ENCODE measurements at regions not wholly inside any gene's neighbourhood (a gene's known extent, or its start where the extent isn't known, plus 50 kb on each side); places are given as distances from the start of the nearest gene placed in this dataset.

DNA sequence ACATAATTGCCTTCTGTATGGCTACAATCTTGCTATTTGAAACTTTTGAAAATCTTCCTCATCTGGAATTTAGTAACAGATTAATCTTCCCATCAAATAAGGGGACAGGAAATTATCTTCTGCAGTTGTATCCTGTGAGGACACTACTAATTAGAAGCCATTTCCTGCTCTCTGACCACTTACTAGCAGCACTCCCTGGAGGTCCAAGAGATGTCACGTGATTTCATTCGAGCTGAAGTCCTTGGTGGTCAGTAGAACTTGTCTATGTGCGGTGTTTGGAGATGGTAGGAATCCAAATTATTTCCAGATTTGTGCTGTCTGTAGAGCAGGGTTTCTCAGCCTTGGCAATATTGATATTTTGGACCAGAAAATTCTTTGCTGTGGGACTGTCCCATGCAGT lies 202.5 kb downstream of the TFAP2B start (continued):
- TF ChIP-seq ZFP37 (tag by site-specific recombination; IDR thresholded peaks at IDR 0.05) (no peak), ZNF549 (tag by site-specific recombination; IDR thresholded peaks at IDR 0.05) (no peak), ZNF837 (tag by site-specific recombination; IDR thresholded peaks at IDR 0.05) (no peak), ZNF768 (tag by site-specific recombination; IDR thresholded peaks at IDR 0.05) (no peak), ZNF404 (tag by site-specific recombination; IDR thresholded peaks at IDR 0.05) (no peak)

DNA sequence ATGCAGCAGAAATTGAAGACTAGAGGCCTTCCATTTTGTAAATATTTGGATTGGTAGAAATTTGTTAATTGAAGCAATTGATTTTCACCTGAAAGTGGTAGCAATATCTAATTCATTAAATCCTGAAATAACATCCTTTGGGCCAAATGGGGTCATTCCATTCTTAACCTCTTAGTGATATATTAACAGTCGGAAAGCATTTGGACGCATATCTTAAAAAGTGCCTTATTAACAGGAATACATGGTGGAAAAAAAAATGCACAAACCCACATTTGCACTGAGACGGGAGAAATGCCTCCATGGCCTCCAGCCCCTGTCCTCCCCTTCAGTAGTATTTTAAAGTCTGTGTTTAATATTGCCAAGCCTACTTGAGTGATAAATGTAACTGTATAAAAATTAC lies 205.5 kb downstream of the TFAP2B start:
- Histone ChIP-seq H3K27ac (ENCODE audit: extremely low read depth, low read depth, low read length) (no peak overlapping the region), H3K36me3 (ENCODE audit: control insufficient read depth in 2 of 2, insufficient read depth in 1 of 2, low read length in 2 of 2) (no peaks in the 10 kb centered on the region), H3K4me1 (ENCODE audit: control insufficient read depth, insufficient read depth, low read length) (no peaks in the 10 kb centered on the region), H3K9me3 (ENCODE audit: control insufficient read depth, insufficient read depth, low read depth, low read length) (no peaks in the 10 kb centered on the region), H3K4me3 (ENCODE audit: low read depth, low read length) (no peak overlapping the region)
- ChIA-PET CTCF (no interaction called here), POLR2A (no interaction called here)
- TF ChIP-seq ZNF629 (tag by site-specific recombination; IDR thresholded peaks at IDR 0.05) (no peak), ZNF660 (tag by site-specific recombination; IDR thresholded peaks at IDR 0.05) (no peak), MYNN (tag by site-specific recombination; IDR thresholded peaks at IDR 0.05; ENCODE audit: borderline replicate concordance) (no peak), ZNF302 (tag by site-specific recombination; IDR thresholded peaks at IDR 0.05; ENCODE audit: low read depth) (no peak)
- TF ChIP-seq, protein P1, sequence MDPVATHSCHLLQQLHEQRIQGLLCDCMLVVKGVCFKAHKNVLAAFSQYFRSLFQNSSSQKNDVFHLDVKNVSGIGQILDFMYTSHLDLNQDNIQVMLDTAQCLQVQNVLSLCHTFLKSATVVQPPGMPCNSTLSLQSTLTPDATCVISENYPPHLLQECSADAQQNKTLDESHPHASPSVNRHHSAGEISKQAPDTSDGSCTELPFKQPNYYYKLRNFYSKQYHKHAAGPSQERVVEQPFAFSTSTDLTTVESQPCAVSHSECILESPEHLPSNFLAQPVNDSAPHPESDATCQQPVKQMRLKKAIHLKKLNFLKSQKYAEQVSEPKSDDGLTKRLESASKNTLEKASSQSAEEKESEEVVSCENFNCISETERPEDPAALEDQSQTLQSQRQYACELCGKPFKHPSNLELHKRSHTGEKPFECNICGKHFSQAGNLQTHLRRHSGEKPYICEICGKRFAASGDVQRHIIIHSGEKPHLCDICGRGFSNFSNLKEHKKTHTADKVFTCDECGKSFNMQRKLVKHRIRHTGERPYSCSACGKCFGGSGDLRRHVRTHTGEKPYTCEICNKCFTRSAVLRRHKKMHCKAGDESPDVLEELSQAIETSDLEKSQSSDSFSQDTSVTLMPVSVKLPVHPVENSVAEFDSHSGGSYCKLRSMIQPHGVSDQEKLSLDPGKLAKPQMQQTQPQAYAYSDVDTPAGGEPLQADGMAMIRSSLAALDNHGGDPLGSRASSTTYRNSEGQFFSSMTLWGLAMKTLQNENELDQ (tag by site-specific recombination; IDR thresholded peaks at IDR 0.05; ENCODE audit: low read depth): no peak

DNA sequence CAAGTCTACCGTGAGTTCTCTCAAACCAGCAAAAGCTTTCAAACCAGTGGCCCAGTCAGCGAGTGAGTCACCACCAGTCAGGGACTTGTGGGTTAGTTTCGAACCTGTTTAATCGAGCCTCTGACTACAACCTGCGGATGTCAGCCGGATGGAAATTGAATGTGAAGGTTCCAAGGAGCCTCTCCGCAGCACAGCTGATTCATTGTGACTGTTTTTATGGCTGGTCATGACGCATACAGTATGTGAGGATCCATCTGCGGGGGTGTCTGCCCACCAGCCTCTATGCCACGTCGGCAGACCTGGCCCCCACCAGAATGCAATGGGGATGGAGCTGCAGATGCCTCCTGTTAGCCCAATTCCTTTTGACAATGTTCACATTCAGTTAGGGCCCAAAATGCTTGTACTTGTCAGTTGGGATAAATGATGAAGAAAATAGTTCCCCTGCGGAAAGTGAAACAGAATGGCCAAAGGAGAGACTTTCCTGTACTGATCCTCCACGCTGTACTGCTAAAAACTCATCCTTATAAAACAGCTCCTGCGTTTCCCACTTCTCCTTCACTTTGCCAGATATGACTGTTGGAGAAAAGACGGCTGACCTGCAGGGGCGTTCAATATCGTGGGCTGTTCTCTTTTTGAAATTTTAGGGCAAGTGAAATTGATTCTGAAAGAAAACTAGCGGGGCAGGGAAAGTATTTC lies 206.6 kb downstream of the TFAP2B start:
- CTCF ChIA-PET: no interaction called here
- Histone ChIP-seq H3K27ac (ENCODE audit: extremely low read depth, low read depth, low read length) (no peak overlapping the region), H3K36me3 (ENCODE audit: control insufficient read depth in 2 of 2, insufficient read depth in 1 of 2, low read length in 2 of 2) (no peaks in the 10 kb centered on the region), H3K4me1 (ENCODE audit: control insufficient read depth, insufficient read depth, low read length) (no peaks in the 10 kb centered on the region), H3K9me3 (ENCODE audit: control insufficient read depth, insufficient read depth, low read depth, low read length) (no peaks in the 10 kb centered on the region), H3K4me3 (ENCODE audit: low read depth, low read length) (no peak overlapping the region)
- 0 out of 2 replicates have a peak, but pooled peaks have one; percentile 28 for TF ChIP-seq EGR2 (tag by site-specific recombination; IDR thresholded peaks at IDR 0.05; ENCODE audit: low read depth)
- peak; percentile 37 for TF ChIP-seq ZFHX2 (tag by site-specific recombination; conservative IDR thresholded peaks at IDR 0.05)
- no peak for TF ChIP-seq OVOL3 (tag by site-specific recombination; IDR thresholded peaks at IDR 0.05)
- POLR2A ChIA-PET: no interaction called here

DNA sequence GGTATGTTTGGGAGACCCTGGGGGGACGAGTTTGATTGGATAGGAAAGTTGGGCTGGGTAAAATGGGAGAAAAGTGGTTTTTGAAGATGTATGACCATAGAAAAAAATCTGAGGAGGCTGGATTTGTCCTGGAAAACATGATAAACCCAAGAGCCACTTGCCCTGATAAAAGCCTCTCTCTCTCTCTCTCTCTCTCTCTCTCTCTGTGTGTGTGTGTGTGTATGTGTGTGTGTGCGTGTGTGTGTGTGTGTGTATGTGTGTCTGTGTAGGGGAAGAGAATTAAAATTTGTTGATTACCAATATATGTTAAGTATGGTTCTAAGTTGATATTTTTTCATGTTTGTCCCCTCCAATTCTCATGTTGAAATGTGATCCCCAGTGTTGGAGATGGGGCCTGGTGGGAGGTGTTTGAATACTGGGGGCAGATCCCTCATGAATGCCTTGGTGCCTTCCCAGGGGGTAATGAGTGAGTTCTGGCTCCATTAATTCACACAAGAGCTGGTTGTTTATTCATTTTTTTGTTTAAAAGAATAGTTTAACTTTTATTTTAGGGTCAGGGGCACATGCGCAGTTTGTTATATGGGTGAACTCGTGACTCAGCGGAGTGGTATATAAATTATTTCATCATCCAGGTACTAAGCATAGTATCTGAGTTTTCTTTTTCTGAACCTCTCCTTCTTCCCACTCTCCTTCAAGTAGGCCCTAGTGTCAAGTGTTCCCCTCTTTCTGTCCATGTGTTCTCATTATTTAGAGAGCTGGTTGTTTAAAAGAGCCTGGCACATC lies 208.8 kb downstream of the TFAP2B start:
- no peaks in the 10 kb centered on the region for H3K36me3 ChIP-seq (ENCODE audit: control insufficient read depth in 2 of 2, insufficient read depth in 1 of 2, low read length in 2 of 2)
- H3K27ac ChIP-seq (ENCODE audit: extremely low read depth, low read depth, low read length): no peak overlapping the region
- TF ChIP-seq BCL11A (tag by site-specific recombination; IDR thresholded peaks at IDR 0.05; ENCODE audit: low read depth): no peak
- TF ChIP-seq, protein P2, sequence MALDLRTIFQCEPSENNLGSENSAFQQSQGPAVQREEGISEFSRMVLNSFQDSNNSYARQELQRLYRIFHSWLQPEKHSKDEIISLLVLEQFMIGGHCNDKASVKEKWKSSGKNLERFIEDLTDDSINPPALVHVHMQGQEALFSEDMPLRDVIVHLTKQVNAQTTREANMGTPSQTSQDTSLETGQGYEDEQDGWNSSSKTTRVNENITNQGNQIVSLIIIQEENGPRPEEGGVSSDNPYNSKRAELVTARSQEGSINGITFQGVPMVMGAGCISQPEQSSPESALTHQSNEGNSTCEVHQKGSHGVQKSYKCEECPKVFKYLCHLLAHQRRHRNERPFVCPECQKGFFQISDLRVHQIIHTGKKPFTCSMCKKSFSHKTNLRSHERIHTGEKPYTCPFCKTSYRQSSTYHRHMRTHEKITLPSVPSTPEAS (tag by site-specific recombination; IDR thresholded peaks at IDR 0.05): peak; percentile 66
- no peak for TF ChIP-seq ZNF629 (tag by site-specific recombination; IDR thresholded peaks at IDR 0.05)
- no peak for TF ChIP-seq ZNF324 (tag by site-specific recombination; IDR thresholded peaks at IDR 0.05)
- H3K4me1 ChIP-seq (ENCODE audit: control insufficient read depth, insufficient read depth, low read length): no peaks in the 10 kb centered on the region
- H3K4me3 ChIP-seq (ENCODE audit: low read depth, low read length): no peak overlapping the region
- CTCF ChIA-PET: interaction anchor here (0.9 kb wide), 1 partner anchor 72 kb away, joined by 3 read pairs; no protein-coding TSS in a partner anchor
- no peaks in the 10 kb centered on the region for H3K9me3 ChIP-seq (ENCODE audit: control insufficient read depth, insufficient read depth, low read depth, low read length)
- POLR2A ChIA-PET: no interaction called here

All from HEK293 (cell line).